Testis (tissue), 2 donors: ENCODE measurements at regions not wholly inside any gene's neighbourhood (a gene's known extent, or its start where the extent isn't known, plus 50 kb on each side); places are given as distances from the start of the nearest gene placed in this dataset.

Experiments used
- CTCF ChIP-seq, 3 experiments: fragments of 450-650 bp in 2 of 3; fragments of 200-600 bp in 1 of 3; sonication (generic) in 1 of 3; IDR thresholded peaks; one replicate each; pipeline ENCODE4 v1.5.1; 2016 to 2019; ENCODE audit warnings: antibody characterized with exemption in 3 of 3, mild to moderate bottlenecking in 2 of 3, moderate library complexity in 1 of 3
- POLR2A ChIP-seq: fragments of 450-650 bp; IDR thresholded peaks from one replicate; pipeline ENCODE4 v1.6.1; 2017; ENCODE audit warnings: antibody characterized with exemption, mild to moderate bottlenecking, moderate library complexity

GRCh38 chr2:122754561-122754960 lies 999.1 kb downstream of the TSN start:
- TF ChIP-seq CTCF (IDR thresholded peaks at IDR 0.05) (no peak), POLR2A (no peak)
